ENCODE measurements at regions not wholly inside any gene's neighbourhood (a gene's known extent, or its start where the extent isn't known, plus 50 kb on each side); places are given as distances from the start of the nearest gene placed in this dataset.

GRCh38 chr7:118311121-118311836 is 86.8 kb downstream of the ANKRD7 start:
- 5% methylated on average over 1 of the region's 1 CpG for WGBS, 2 donors
- ATAC-seq: peak in 1 of 4 donors; percentile 46
- no peaks in the 10 kb centered on the region for H3K9me3 ChIP-seq
- no peak overlapping the region for H3K4me3 ChIP-seq
- no peak for FAIRE-seq
- H3K36me3 ChIP-seq: no peaks in the 10 kb centered on the region
- H3K4me1 ChIP-seq: peaks cover 0 to 8% (median 5%) of the 10 kb centered on the region in 3 donors
- TF ChIP-seq, protein P1, sequence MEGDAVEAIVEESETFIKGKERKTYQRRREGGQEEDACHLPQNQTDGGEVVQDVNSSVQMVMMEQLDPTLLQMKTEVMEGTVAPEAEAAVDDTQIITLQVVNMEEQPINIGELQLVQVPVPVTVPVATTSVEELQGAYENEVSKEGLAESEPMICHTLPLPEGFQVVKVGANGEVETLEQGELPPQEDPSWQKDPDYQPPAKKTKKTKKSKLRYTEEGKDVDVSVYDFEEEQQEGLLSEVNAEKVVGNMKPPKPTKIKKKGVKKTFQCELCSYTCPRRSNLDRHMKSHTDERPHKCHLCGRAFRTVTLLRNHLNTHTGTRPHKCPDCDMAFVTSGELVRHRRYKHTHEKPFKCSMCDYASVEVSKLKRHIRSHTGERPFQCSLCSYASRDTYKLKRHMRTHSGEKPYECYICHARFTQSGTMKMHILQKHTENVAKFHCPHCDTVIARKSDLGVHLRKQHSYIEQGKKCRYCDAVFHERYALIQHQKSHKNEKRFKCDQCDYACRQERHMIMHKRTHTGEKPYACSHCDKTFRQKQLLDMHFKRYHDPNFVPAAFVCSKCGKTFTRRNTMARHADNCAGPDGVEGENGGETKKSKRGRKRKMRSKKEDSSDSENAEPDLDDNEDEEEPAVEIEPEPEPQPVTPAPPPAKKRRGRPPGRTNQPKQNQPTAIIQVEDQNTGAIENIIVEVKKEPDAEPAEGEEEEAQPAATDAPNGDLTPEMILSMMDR (IDR thresholded peaks at IDR 0.05): no peak
- H3K27ac ChIP-seq: no peak overlapping the region
- DNase-seq: no peak
- intact Hi-C loops (cut with DNase I): no loop called here
- H3K27me3 ChIP-seq: no peaks in the 10 kb centered on the region

DNA sequence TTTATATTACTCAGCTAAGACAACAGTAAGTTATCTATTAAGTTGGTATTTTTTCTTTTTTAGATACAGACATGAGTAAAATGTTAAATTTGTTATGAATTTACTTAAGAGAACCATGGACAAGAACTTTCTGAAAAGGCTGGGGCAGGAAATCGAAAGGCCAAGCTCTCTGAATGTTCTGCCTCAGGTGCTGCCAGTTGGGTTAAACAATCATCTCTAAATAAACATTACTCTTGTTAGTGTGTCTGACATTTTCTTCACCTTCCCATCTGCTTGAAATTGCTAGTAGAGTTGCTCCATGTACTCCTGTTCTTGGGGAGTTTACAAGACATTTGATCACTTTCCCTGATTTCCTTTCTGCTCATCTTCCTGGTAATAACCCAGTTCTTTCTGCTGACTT is 87.5 kb downstream of the ANKRD7 start:
- intact Hi-C loops (cut with DNase I): no loop called here
- Histone ChIP-seq H3K4me1 (peaks cover 0 to 8% (median 5%) of the 10 kb centered on the region in 3 donors), H3K27me3 (no peaks in the 10 kb centered on the region), H3K4me3 (no peak overlapping the region), H3K36me3 (no peaks in the 10 kb centered on the region), H3K27ac (no peak overlapping the region), H3K9me3 (no peaks in the 10 kb centered on the region)
- FAIRE-seq (no peak), DNase-seq (no peak), ATAC-seq (peak in 1 of 4 donors; percentile 30)
- TF ChIP-seq, protein P1 (IDR thresholded peaks at IDR 0.05): no peak
- WGBS, 2 donors: 48 to 49% methylated on average over 1 of the region's 1 CpG

GRCh38 chr7:118312966-118313365 is 88.5 kb downstream of the ANKRD7 start:
- no peaks in the 10 kb centered on the region for H3K9me3 ChIP-seq
- no peak overlapping the region for H3K27ac ChIP-seq
- ATAC-seq (no peak), FAIRE-seq (no peak), DNase-seq (no peak)
- H3K4me1 ChIP-seq: peaks cover 0 to 8% (median 5%) of the 10 kb centered on the region in 3 donors
- H3K27me3 ChIP-seq: no peaks in the 10 kb centered on the region
- WGBS, 2 donors: 88 to 100% methylated on average over 1 of the region's 1 CpG
- intact Hi-C loops (cut with DNase I): no loop called here
- H3K36me3 ChIP-seq: no peaks in the 10 kb centered on the region
- TF ChIP-seq, protein P1 (IDR thresholded peaks at IDR 0.05): no peak
- no peak overlapping the region for H3K4me3 ChIP-seq

- TF ChIP-seq, protein P1 (IDR thresholded peaks at IDR 0.05): no peak
- no peak for ATAC-seq
- DNase-seq: peak in 1 of 6 donors; percentile 31
Measured at GRCh38 chr7:118324790-118325449, 100.4 kb downstream of the ANKRD7 start.

DNA sequence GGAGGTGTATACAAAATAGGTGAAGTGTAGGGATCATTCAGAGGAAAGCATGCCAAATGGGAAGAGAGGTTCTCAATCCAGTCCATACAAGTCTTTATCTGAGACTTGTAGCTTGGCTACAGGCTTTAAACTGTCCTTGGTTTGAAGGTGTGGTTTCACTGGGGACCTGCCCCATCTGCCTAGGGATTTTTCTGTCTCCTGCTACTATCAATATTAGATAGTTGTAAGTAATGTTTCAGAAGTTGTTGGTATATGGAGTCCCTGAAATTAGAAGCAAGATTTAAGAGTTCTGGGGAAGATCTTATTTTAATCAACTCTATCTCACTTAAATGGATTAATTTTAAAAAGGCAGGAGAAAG is 100.9 kb downstream of the ANKRD7 start:
- TF ChIP-seq, protein P1 (IDR thresholded peaks at IDR 0.05): no peak
- Histone ChIP-seq H3K4me3 (no peak overlapping the region), H3K27me3 (no peaks in the 10 kb centered on the region), H3K27ac (no peak overlapping the region), H3K9me3 (no peaks in the 10 kb centered on the region), H3K4me1 (no peaks in the 10 kb centered on the region), H3K36me3 (no peaks in the 10 kb centered on the region)
- FAIRE-seq: no peak
- DNase-seq: no peak
- no peak for ATAC-seq
- intact Hi-C loops (cut with DNase I): no loop called here

More at GRCh38 chr7:118324790-118325449, 100.4 kb downstream of the ANKRD7 start:
- intact Hi-C loops (cut with DNase I): no loop called here
- Histone ChIP-seq H3K9me3 (no peaks in the 10 kb centered on the region), H3K27me3 (no peaks in the 10 kb centered on the region), H3K27ac (no peak overlapping the region), H3K36me3 (no peaks in the 10 kb centered on the region), H3K4me1 (no peaks in the 10 kb centered on the region), H3K4me3 (no peak overlapping the region)
- WGBS, 2 donors: 76 to 90% methylated on average over 4 of the region's 4 CpGs
- FAIRE-seq: no peak
